D721Med (cell line): ENCODE measurements at regions not wholly inside any gene's neighbourhood (a gene's known extent, or its start where the extent isn't known, plus 50 kb on each side); places are given as distances from the start of the nearest gene placed in this dataset.

ENCODE experiments used
- DNase-seq: peaks from one replicate; pipeline ENCODE4 v3.0.0; 2011; ENCODE audit warnings: low spot score; ENCODE audit not compliant: insufficient read length
- FAIRE-seq: peaks from 2 replicates; lab custom pipeline; 2011; peaks lifted over from hg19 to GRCh38; lab: Jason Lieb, UNC
- CTCF ChIP-seq: IDR thresholded peaks from 2 replicates; pipeline ENCODE4 v1.5.1; 2012; ENCODE audit warnings: mild to moderate bottlenecking, control low read depth; ENCODE audit not compliant: insufficient read depth; ENCODE audit errors: missing control alignments

- TF ChIP-seq CTCF, result no peak
- FAIRE-seq (no peak), DNase-seq (no peak)
Observed at GRCh38 chrX:100477958-100478357, 67.9 kb upstream of the PCDH19 start.

GRCh38 chrX:100477467-100477866 is 67.4 kb upstream of the PCDH19 start:
- FAIRE-seq, result no peak
- no peak for DNase-seq
- TF ChIP-seq CTCF, result no peak
